Frontal cortex (tissue), 3 donors: ENCODE measurements at regions not wholly inside any gene's neighbourhood (a gene's known extent, or its start where the extent isn't known, plus 50 kb on each side); places are given as distances from the start of the nearest gene placed in this dataset.

Experiments used
- DNase-seq, 2 donors: peaks; one replicate each; pipeline ENCODE4 v3.0.0; 2012; ENCODE audit warnings: low spot score in 2 of 2
- FAIRE-seq: peaks from 2 replicates; lab custom pipeline; 2012; peaks lifted over from hg19 to GRCh38; lab: Jason Lieb, UNC
- donor health status: control.
- donor health status: control.
- donor health status: control.

- no peak for FAIRE-seq
- no peak for DNase-seq
Observed at GRCh38 chr1:96361271-96361856, 360.2 kb upstream of the PTBP2 start.

GRCh38 chr1:96361961-96362360 is 359.6 kb upstream of the PTBP2 start:
- FAIRE-seq: no peak
- DNase-seq: no peak

- DNase-seq (no peak), FAIRE-seq (no peak)
Observed at GRCh38 chr1:96362623-96363022, 359.0 kb upstream of the PTBP2 start.

- no peak for DNase-seq
- no peak for FAIRE-seq
Observed at GRCh38 chr1:96363826-96364225, 357.8 kb upstream of the PTBP2 start.

- no peak for FAIRE-seq
- no peak for DNase-seq
Observed at GRCh38 chr1:96364576-96364975, 357.0 kb upstream of the PTBP2 start.

GRCh38 chr1:96365076-96365475 is 356.5 kb upstream of the PTBP2 start:
- FAIRE-seq (no peak), DNase-seq (no peak)

GRCh38 chr1:96365596-96366390 is 355.8 kb upstream of the PTBP2 start:
- FAIRE-seq (no peak), DNase-seq (no peak)

- FAIRE-seq (no peak), DNase-seq (no peak)
Observed at GRCh38 chr1:96366516-96366915, 355.1 kb upstream of the PTBP2 start.

GRCh38 chr1:96367791-96368190 is 353.8 kb upstream of the PTBP2 start:
- DNase-seq: no peak
- no peak for FAIRE-seq

GRCh38 chr1:96370757-96371156 is 350.8 kb upstream of the PTBP2 start:
- DNase-seq: no peak
- FAIRE-seq: no peak

GRCh38 chr1:96372881-96373280 is 348.7 kb upstream of the PTBP2 start:
- DNase-seq (no peak), FAIRE-seq (no peak)

- DNase-seq (no peak), FAIRE-seq (no peak)
Observed at GRCh38 chr1:96374076-96374762, 347.4 kb upstream of the PTBP2 start.

- DNase-seq: no peak
- FAIRE-seq: no peak
Observed at GRCh38 chr1:96376846-96377245, 344.7 kb upstream of the PTBP2 start.

GRCh38 chr1:96384611-96385010 is 337.0 kb upstream of the PTBP2 start:
- FAIRE-seq: no peak
- DNase-seq: no peak

- DNase-seq (no peak), FAIRE-seq (no peak)
Observed at GRCh38 chr1:96387785-96388184, 333.8 kb upstream of the PTBP2 start.

- DNase-seq (no peak), FAIRE-seq (no peak)
Observed at GRCh38 chr1:96388421-96389310, 332.9 kb upstream of the PTBP2 start.

GRCh38 chr1:96400089-96400488 is 321.5 kb upstream of the PTBP2 start:
- no peak for DNase-seq
- no peak for FAIRE-seq

- FAIRE-seq (no peak), DNase-seq (no peak)
Observed at GRCh38 chr1:96409087-96409486, 312.5 kb upstream of the PTBP2 start.

- DNase-seq: no peak
- FAIRE-seq: no peak
Observed at GRCh38 chr1:96409689-96410088, 311.9 kb upstream of the PTBP2 start.

- DNase-seq (no peak), FAIRE-seq (no peak)
Observed at GRCh38 chr1:96411006-96411405, 310.6 kb upstream of the PTBP2 start.
